Effector memory CD4-positive, alpha-beta T cell (primary cell): ENCODE measurements at regions not wholly inside any gene's neighbourhood (a gene's known extent, or its start where the extent isn't known, plus 50 kb on each side); places are given as distances from the start of the nearest gene placed in this dataset.
"Not testable (repeated sequence)": the region's sequence is repeated elsewhere in the genome, so short reads cannot be mapped to it uniquely, and the experiment has no call there.

Source experiments
- DNase-seq, 3 donors: peaks; one replicate each; pipeline ENCODE4 v3.0.0-alpha.2; 2020
- H3K27ac ChIP-seq: 2 replicates; pipeline ENCODE4 v1.7.0; 2013; ENCODE audit warnings: mild to moderate bottlenecking, low read length, moderate library complexity; ENCODE audit not compliant: insufficient read depth, poor library complexity, severe bottlenecking
- H3K27me3 ChIP-seq: replicated peaks from 2 replicates; pipeline ENCODE4 v1.7.0; 2013; ENCODE audit warnings: mild to moderate bottlenecking, low read length; ENCODE audit not compliant: insufficient read depth, control insufficient read depth, poor library complexity, severe bottlenecking
- H3K36me3 ChIP-seq: 2 replicates; pipeline ENCODE4 v1.7.0; 2013; ENCODE audit warnings: mild to moderate bottlenecking, low read length, moderate library complexity; ENCODE audit not compliant: control insufficient read depth, insufficient read depth
- H3K4me1 ChIP-seq: 2 replicates; pipeline ENCODE4 v1.7.0; 2013; ENCODE audit warnings: low read length, mild to moderate bottlenecking; ENCODE audit not compliant: control insufficient read depth, insufficient read depth, poor library complexity, severe bottlenecking
- H3K4me3 ChIP-seq: 2 replicates; pipeline ENCODE4 v1.7.0; 2013; ENCODE audit warnings: low read length, low read depth, mild to moderate bottlenecking; ENCODE audit not compliant: insufficient read depth, poor library complexity, severe bottlenecking
- H3K9me3 ChIP-seq: 2 replicates; pipeline ENCODE4 v1.7.0; 2013; ENCODE audit warnings: mild to moderate bottlenecking, low read length, moderate library complexity; ENCODE audit not compliant: control insufficient read depth

GRCh38 chrX:129262912-129263311, 260.4 kb downstream of the SMARCA1 start:
- Histone ChIP-seq H3K9me3 (no peaks in the 10 kb centered on the region), H3K27ac (no peak overlapping the region), H3K27me3 (no peaks in the 10 kb centered on the region), H3K4me3 (no peak overlapping the region), H3K4me1 (no peaks in the 10 kb centered on the region), H3K36me3 (no peaks in the 10 kb centered on the region)
- DNase-seq = no peak

GRCh38 chrX:129255516-129255915, 267.8 kb downstream of the SMARCA1 start:
- H3K9me3 ChIP-seq, H3K27ac ChIP-seq, H3K36me3 ChIP-seq, H3K27me3 ChIP-seq, H3K4me1 ChIP-seq, DNase-seq, H3K4me3 ChIP-seq: not testable (repeated sequence)

- DNase-seq = no peak
- no peaks in the 10 kb centered on the region for H3K4me1 ChIP-seq
- no peak overlapping the region for H3K4me3 ChIP-seq
- H3K36me3 ChIP-seq = no peaks in the 10 kb centered on the region
- H3K27me3 ChIP-seq = no peaks in the 10 kb centered on the region
- H3K9me3 ChIP-seq = no peaks in the 10 kb centered on the region
- H3K27ac ChIP-seq = no peak overlapping the region
These were observed 273.7 kb downstream of the SMARCA1 start for GRCh38 chrX:129249563-129249962.

GRCh38 chrX:129247642-129248041, 275.6 kb downstream of the SMARCA1 start:
- Histone ChIP-seq H3K4me1 (no peaks in the 10 kb centered on the region), H3K4me3 (no peak overlapping the region)
- DNase-seq = no peak

GRCh38 chrX:129239371-129239770, 283.9 kb downstream of the SMARCA1 start:
- H3K36me3 ChIP-seq = no peaks in the 10 kb centered on the region
- no peaks in the 10 kb centered on the region for H3K27me3 ChIP-seq
- H3K4me3 ChIP-seq = no peak overlapping the region
- H3K27ac ChIP-seq = no peak overlapping the region
- no peaks in the 10 kb centered on the region for H3K4me1 ChIP-seq
- DNase-seq = no peak
- H3K9me3 ChIP-seq = no peaks in the 10 kb centered on the region

More at GRCh38 chrX:129247642-129248041, 275.6 kb downstream of the SMARCA1 start:
- Histone ChIP-seq H3K27me3 (no peaks in the 10 kb centered on the region), H3K27ac (no peak overlapping the region), H3K36me3 (no peaks in the 10 kb centered on the region), H3K9me3 (no peaks in the 10 kb centered on the region)

- no peak for DNase-seq
- Histone ChIP-seq H3K4me3 (no peak overlapping the region), H3K4me1 (no peaks in the 10 kb centered on the region), H3K36me3 (no peaks in the 10 kb centered on the region), H3K27ac (no peak overlapping the region), H3K9me3 (no peaks in the 10 kb centered on the region), H3K27me3 (no peaks in the 10 kb centered on the region)
These were observed 285.3 kb downstream of the SMARCA1 start for GRCh38 chrX:129238011-129238410.

GRCh38 chrX:129235903-129236302, 287.4 kb downstream of the SMARCA1 start:
- no peaks in the 10 kb centered on the region for H3K36me3 ChIP-seq
- H3K9me3 ChIP-seq = no peaks in the 10 kb centered on the region
- no peaks in the 10 kb centered on the region for H3K27me3 ChIP-seq
- no peaks in the 10 kb centered on the region for H3K4me1 ChIP-seq
- H3K4me3 ChIP-seq = no peak overlapping the region
- no peak for DNase-seq
- H3K27ac ChIP-seq = no peak overlapping the region

GRCh38 chrX:129233786-129234185, 289.5 kb downstream of the SMARCA1 start:
- no peak overlapping the region for H3K4me3 ChIP-seq
- no peaks in the 10 kb centered on the region for H3K9me3 ChIP-seq
- H3K27me3 ChIP-seq = no peaks in the 10 kb centered on the region
- no peaks in the 10 kb centered on the region for H3K4me1 ChIP-seq
- no peak overlapping the region for H3K27ac ChIP-seq
- DNase-seq = no peak
- no peaks in the 10 kb centered on the region for H3K36me3 ChIP-seq

- Histone ChIP-seq H3K27ac (no peak overlapping the region), H3K9me3 (no peaks in the 10 kb centered on the region), H3K4me1 (no peaks in the 10 kb centered on the region), H3K27me3 (no peaks in the 10 kb centered on the region), H3K36me3 (no peaks in the 10 kb centered on the region), H3K4me3 (no peak overlapping the region)
- no peak for DNase-seq
These were observed 292.3 kb downstream of the SMARCA1 start for GRCh38 chrX:129230850-129231512.

- H3K27ac ChIP-seq = no peak overlapping the region
- no peaks in the 10 kb centered on the region for H3K4me1 ChIP-seq
- H3K36me3 ChIP-seq = no peaks in the 10 kb centered on the region
- no peaks in the 10 kb centered on the region for H3K9me3 ChIP-seq
- DNase-seq = no peak
- H3K27me3 ChIP-seq = no peaks in the 10 kb centered on the region
- no peak overlapping the region for H3K4me3 ChIP-seq
These were observed 293.1 kb downstream of the SMARCA1 start for GRCh38 chrX:129230168-129230567.
